OCI-LY7 (cell line): ENCODE measurements at regions not wholly inside any gene's neighbourhood (a gene's known extent, or its start where the extent isn't known, plus 50 kb on each side); places are given as distances from the start of the nearest gene placed in this dataset.

Experiments used
- CTCF ChIP-seq: fragments of 200-600 bp; sonication (generic); conservative IDR thresholded peaks from 2 replicates; pipeline ENCODE4 v1.5.1; 2014; ENCODE audit warnings: mild to moderate bottlenecking, antibody characterized with exemption, low read length, moderate library complexity, mixed read lengths
- EZH2phosphoT487 ChIP-seq: fragments of 200-600 bp; sonication (generic); IDR thresholded peaks from 2 replicates; pipeline ENCODE4 v1.6.1; 2018; ENCODE audit warnings: low read depth, borderline replicate concordance, mild to moderate bottlenecking, mixed run types, antibody characterized with exemption, low read length, moderate library complexity, mixed read lengths

- no peak for TF ChIP-seq CTCF
- TF ChIP-seq EZH2phosphoT487, result no peak
Measured at GRCh38 chr1:73100216-73100615, 817.9 kb upstream of the NEGR1 start.
